HCT116 (cell line): ENCODE measurements at regions not wholly inside any gene's neighbourhood (a gene's known extent, or its start where the extent isn't known, plus 50 kb on each side); places are given as distances from the start of the nearest gene placed in this dataset.

ENCODE experiments used
- ATAC-seq: fragments of 200-7000 bp; cut with Tn5 transposase; 2 replicates; pipeline ENCODE4 v1.9.1; 2020; ENCODE audit warnings: mild to moderate bottlenecking, moderate library complexity
- BruUV-seq: library from RNA; stranded (reverse); fragments of 400-500 nt; replicated peaks from 2 replicates; lab custom pipeline; 2021; lab: Mats Ljungman, UMichigan
- CTCF ChIA-PET: fragments of 300-600 bp; sonication (Branson Sonifier 250); formaldehyde crosslinking; loops from one replicate; lab custom pipeline; 2021; ENCODE audit warnings: antibody characterized with exemption; lab: Charles Lee
- POLR2A ChIA-PET: fragments of 300-600, 350-600 bp; sonication (Branson Sonifier 250); formaldehyde crosslinking; loops from one replicate; lab custom pipeline; 2021; ENCODE audit warnings: antibody characterized with exemption; lab: Charles Lee
- RAD21 ChIA-PET, 2 experiments: fragments of 300-600 bp; sonication (Branson Sonifier 250); formaldehyde crosslinking; loops; one replicate each; lab custom pipeline; 2023; ENCODE audit warnings: low total read pairs in 2 of 2; ENCODE audit not compliant: uncharacterized antibody in 2 of 2, unreplicated experiment in 2 of 2, low non-redundant PET in 1 of 2; lab: Charles Lee
- DNase-seq: peaks from one replicate; pipeline ENCODE4 v3.0.0-alpha.2; 2010; ENCODE audit warnings: low read depth, low spot score
- H2AFZ ChIP-seq: fragments of 200-600 bp; shearing (Covaris generic), sonication (generic); 2 replicates; pipeline ENCODE4 v1.6.1; 2017; ENCODE audit warnings: low read depth, mixed run types, mixed read lengths, antibody characterized with exemption, low read length; ENCODE audit not compliant: poor library complexity, severe bottlenecking
- H3K27ac ChIP-seq: 2 replicates; pipeline ENCODE4 v1.5.1; 2012; ENCODE audit warnings: low read depth, low read length
- H3K27me3 ChIP-seq: fragments of 200-600 bp; sonication (generic); 2 replicates; pipeline ENCODE4 v1.6.1; 2016; ENCODE audit warnings: mixed run types, low read length, mixed read lengths; ENCODE audit not compliant: insufficient read depth
- H3K36me3 ChIP-seq, 2 experiments: fragments of 200-500 bp in 1 of 2; fragments of 200-600 bp in 1 of 2; sonication (Bioruptor generic) in 1 of 2; sonication (generic) in 1 of 2; 2 replicates each; pipeline versions ENCODE4 v1.5.1 to v1.6.1; 2014 to 2016; ENCODE audit warnings: low read length in 2 of 2, inconsistent platforms in 1 of 2, mixed read lengths in 1 of 2, mixed run types in 1 of 2; ENCODE audit not compliant: insufficient read depth in 2 of 2, control insufficient read depth in 1 of 2
- H3K4me1 ChIP-seq, 2 experiments: fragments of 200-600 bp in 1 of 2; sonication (generic) in 1 of 2; 2 replicates each; pipeline versions ENCODE4 v1.5.1 to v1.6.1; 2012 to 2017; ENCODE audit warnings: low read length in 2 of 2, inconsistent platforms in 1 of 2, mild to moderate bottlenecking in 1 of 2, mixed read lengths in 1 of 2, mixed run types in 1 of 2, moderate library complexity in 1 of 2; ENCODE audit not compliant: insufficient read depth in 2 of 2, control insufficient read depth in 1 of 2
- H3K4me2 ChIP-seq: fragments of 200-600 bp; sonication (generic); 2 replicates; pipeline ENCODE4 v1.6.1; 2017; ENCODE audit warnings: mixed run types, low read length, mixed read lengths
- H3K4me3 ChIP-seq, 2 experiments: fragments of 200-600 bp in 1 of 2; sonication (generic) in 1 of 2; replicated peaks in 1 of 2; 2 replicates each; pipeline ENCODE4 v1.5.1; 2011 to 2016; ENCODE audit warnings: low read length in 2 of 2, control low read depth in 1 of 2, low read depth in 1 of 2, mild to moderate bottlenecking in 1 of 2, mixed read lengths in 1 of 2, mixed run types in 1 of 2
- H3K79me2 ChIP-seq: fragments of 200-600 bp; sonication (generic); 2 replicates; pipeline ENCODE4 v1.6.1; 2017; ENCODE audit warnings: mild to moderate bottlenecking, mixed run types, low read length, moderate library complexity, mixed read lengths; ENCODE audit not compliant: insufficient read depth
- H3K9ac ChIP-seq: fragments of 200-600 bp; sonication (generic); 2 replicates; pipeline ENCODE4 v1.6.1; 2016; ENCODE audit warnings: low read length, mixed read lengths
- H3K9me2 ChIP-seq: fragments of 200-600 bp; sonication (generic), shearing (Covaris generic); 2 replicates; pipeline ENCODE4 v1.6.1; 2017; ENCODE audit warnings: mixed run types, mild to moderate bottlenecking, moderate library complexity; ENCODE audit not compliant: insufficient read depth
- H3K9me3 ChIP-seq, 2 experiments: fragments of 200-500 bp in 1 of 2; fragments of 200-600 bp in 1 of 2; sonication (Bioruptor generic) in 1 of 2; sonication (generic) in 1 of 2; 2 replicates each; pipeline ENCODE4 v1.6.1; 2014 to 2017; ENCODE audit warnings: low read length in 2 of 2, mixed read lengths in 2 of 2, inconsistent platforms in 1 of 2, low read depth in 1 of 2, mild to moderate bottlenecking in 1 of 2, mixed run types in 1 of 2, moderate library complexity in 1 of 2; ENCODE audit not compliant: control insufficient read depth in 1 of 2, insufficient read depth in 1 of 2
- H4K20me1 ChIP-seq: fragments of 200-600 bp; sonication (generic), shearing (Covaris generic); 2 replicates; pipeline ENCODE4 v1.6.1; 2017; ENCODE audit warnings: mixed run types, mild to moderate bottlenecking, moderate library complexity; ENCODE audit not compliant: insufficient read depth
- CBX3 ChIP-seq: IDR thresholded peaks from 2 replicates; pipeline ENCODE4 v1.6.1; 2012; ENCODE audit warnings: low read depth
- CEBPB ChIP-seq: IDR thresholded peaks from 2 replicates; pipeline ENCODE4 v1.6.1; 2012; ENCODE audit warnings: low read depth
- CTCF ChIP-seq, 3 experiments: fragments of 200-600 bp in 1 of 3; sonication (generic) in 1 of 3; IDR thresholded peaks in 2 of 3; conservative IDR thresholded peaks in 1 of 3; 2 replicates each; pipeline ENCODE4 v1.5.1; 2012 to 2017; ENCODE audit warnings: low read depth in 2 of 3, low read length in 2 of 3, antibody characterized with exemption in 1 of 3, borderline replicate concordance in 1 of 3, control low read depth in 1 of 3, mild to moderate bottlenecking in 1 of 3, mixed read lengths in 1 of 3, mixed run types in 1 of 3, moderate library complexity in 1 of 3; ENCODE audit not compliant: insufficient read depth in 1 of 3
- EGR1 ChIP-seq: IDR thresholded peaks from 2 replicates; pipeline ENCODE4 v1.6.1; 2012; ENCODE audit warnings: low read depth
- EZH2phosphoT487 ChIP-seq: fragments of 200-600 bp; IDR thresholded peaks from 2 replicates; pipeline ENCODE4 v1.6.1; 2018; ENCODE audit warnings: antibody characterized with exemption, borderline replicate concordance
- FOSL1 ChIP-seq: IDR thresholded peaks from 2 replicates; pipeline ENCODE4 v1.6.1; 2012; ENCODE audit warnings: low read depth
- JUND ChIP-seq: IDR thresholded peaks from 2 replicates; pipeline ENCODE4 v1.6.1; 2012
- MAX ChIP-seq: IDR thresholded peaks from 2 replicates; pipeline ENCODE4 v1.6.1; 2012
- POLR2AphosphoS5 ChIP-seq: IDR thresholded peaks from 2 replicates; pipeline ENCODE4 v1.6.1; 2011; ENCODE audit warnings: mild to moderate bottlenecking, low read depth, low read length, moderate library complexity
- RAD21 ChIP-seq: IDR thresholded peaks from 2 replicates; pipeline ENCODE4 v1.6.1; 2012; ENCODE audit warnings: low read depth, mild to moderate bottlenecking
- SP1 ChIP-seq: IDR thresholded peaks from 2 replicates; pipeline ENCODE4 v1.6.1; 2012; ENCODE audit warnings: low read depth
- SRF ChIP-seq: IDR thresholded peaks from 2 replicates; pipeline ENCODE4 v1.6.1; 2012; ENCODE audit warnings: low read depth
- TCF7L2 ChIP-seq: IDR thresholded peaks from 2 replicates; pipeline ENCODE4 v1.7.0; 2011; ENCODE audit warnings: borderline replicate concordance, inconsistent platforms; ENCODE audit not compliant: insufficient read depth, insufficient read length; ENCODE audit errors: extremely low read depth
- ZBTB33 ChIP-seq: IDR thresholded peaks from 2 replicates; pipeline ENCODE4 v1.6.1; 2011; ENCODE audit warnings: mild to moderate bottlenecking, low read length, moderate library complexity; ENCODE audit not compliant: insufficient replicate concordance; ENCODE audit errors: extremely low read depth
- ZFX ChIP-seq: fragments of 450-650 bp; IDR thresholded peaks from 2 replicates; pipeline ENCODE4 v1.6.1; 2017
- ZNF274 ChIP-seq: fragments of 200-500 bp; sonication (Bioruptor generic); IDR thresholded peaks from 2 replicates; pipeline ENCODE4 v1.6.1; 2014; ENCODE audit warnings: mild to moderate bottlenecking, low read depth, low read length, inconsistent platforms
- intact Hi-C: fragments of 100-400 bp; cut with micrococcal nuclease; formaldehyde crosslinking; loops from 2 replicates; pipeline ENCODE4 v1.10.0; 2022

GRCh38 chr11:19597876-19598275 is 114.8 kb upstream of the NAV2 start:
- no peak overlapping the region for H3K4me2 ChIP-seq
- no TSS peak for BruUV-seq
- no peaks in the 10 kb centered on the region for H3K36me3 ChIP-seq
- H3K79me2 ChIP-seq = no peaks in the 10 kb centered on the region
- DNase-seq (no peak), ATAC-seq (no peak)
- TF ChIP-seq ZBTB33 (no peak), EZH2phosphoT487 (no peak), TCF7L2 (no peak), ZNF274 (no peak), EGR1 (no peak), RAD21 (no peak), ZFX (no peak), FOSL1 (no peak), CTCF (IDR thresholded peaks at IDR 0.05 in 2 of 3, conservative IDR thresholded peaks at IDR 0.05 in 1 of 3; ENCODE audit: borderline replicate concordance in 1 of 3, insufficient read depth in 1 of 3, low read depth in 2 of 3, low read length in 2 of 3) (no peak), CEBPB (no peak), SP1 (no peak), MAX (no peak), POLR2AphosphoS5 (no peak), CBX3 (no peak), JUND (no peak), SRF (no peak)
- H2AFZ ChIP-seq = no peak overlapping the region
- intact Hi-C loops = no loop called here
- H3K27ac ChIP-seq = no peak overlapping the region
- H3K9ac ChIP-seq = no peak overlapping the region
- no peaks in the 10 kb centered on the region for H3K9me2 ChIP-seq
- no peak overlapping the region for H3K4me3 ChIP-seq
- H3K27me3 ChIP-seq = peaks cover 24% of the 10 kb centered on the region
- no peaks in the 10 kb centered on the region for H3K9me3 ChIP-seq
- ChIA-PET RAD21 (no interaction called here), CTCF (no interaction called here), POLR2A (no interaction called here)
- H3K4me1 ChIP-seq = peaks cover 0 to 6% of the 10 kb centered on the region in 2 experiments; a peak in 1 of 4 replicates
- H4K20me1 ChIP-seq = no peaks in the 10 kb centered on the region
